Transverse colon (tissue), 3 donors: ENCODE measurements at regions not wholly inside any gene's neighbourhood (a gene's known extent, or its start where the extent isn't known, plus 50 kb on each side); places are given as distances from the start of the nearest gene placed in this dataset.

Experiments
- EP300 ChIP-seq: sonication (generic); formaldehyde crosslinking; IDR thresholded peaks from one replicate; pipeline ENCODE4 v1.6.1; 2017; ENCODE audit warnings: antibody characterized with exemption, low read depth
- POLR2A ChIP-seq: fragments of 450-650 bp; IDR thresholded peaks from one replicate; pipeline ENCODE4 v1.6.1; 2016; ENCODE audit warnings: antibody characterized with exemption, mild to moderate bottlenecking, moderate library complexity
- TF ChIP-seq, protein P1 (sequence below), 5 experiments: fragments of 200-600 bp in 3 of 5; fragments of 450-650 bp in 2 of 5; sonication (generic) in 3 of 5; IDR thresholded peaks; 1 replicate in 2 of 5; 2 replicates in 3 of 5; pipeline ENCODE4 v1.5.1; 2016 to 2017; ENCODE audit warnings: antibody characterized with exemption in 5 of 5, inconsistent platforms in 3 of 5, mild to moderate bottlenecking in 2 of 5, moderate library complexity in 1 of 5

DNA sequence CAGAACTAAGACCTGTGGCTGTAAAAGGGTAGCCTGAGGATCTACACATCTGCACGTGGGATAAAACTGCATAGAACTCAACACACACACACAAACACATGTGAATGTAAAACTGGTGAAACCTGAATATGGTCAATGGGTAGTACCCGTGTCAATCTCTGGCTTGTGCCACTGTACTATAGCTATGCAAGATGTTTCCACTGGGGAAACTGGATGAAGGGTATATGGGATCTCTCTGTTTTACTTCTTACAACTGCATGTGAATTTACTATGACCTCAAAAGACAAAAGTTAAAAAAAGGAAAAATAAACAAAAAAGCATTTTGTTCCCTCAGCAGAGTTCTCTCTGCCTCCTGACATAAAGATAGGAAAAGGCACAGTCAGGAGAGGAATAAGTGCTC lies 143.3 kb upstream of the LHX1 start:
- TF ChIP-seq EP300 (no peak), POLR2A (no peak)
- TF ChIP-seq, protein P1, sequence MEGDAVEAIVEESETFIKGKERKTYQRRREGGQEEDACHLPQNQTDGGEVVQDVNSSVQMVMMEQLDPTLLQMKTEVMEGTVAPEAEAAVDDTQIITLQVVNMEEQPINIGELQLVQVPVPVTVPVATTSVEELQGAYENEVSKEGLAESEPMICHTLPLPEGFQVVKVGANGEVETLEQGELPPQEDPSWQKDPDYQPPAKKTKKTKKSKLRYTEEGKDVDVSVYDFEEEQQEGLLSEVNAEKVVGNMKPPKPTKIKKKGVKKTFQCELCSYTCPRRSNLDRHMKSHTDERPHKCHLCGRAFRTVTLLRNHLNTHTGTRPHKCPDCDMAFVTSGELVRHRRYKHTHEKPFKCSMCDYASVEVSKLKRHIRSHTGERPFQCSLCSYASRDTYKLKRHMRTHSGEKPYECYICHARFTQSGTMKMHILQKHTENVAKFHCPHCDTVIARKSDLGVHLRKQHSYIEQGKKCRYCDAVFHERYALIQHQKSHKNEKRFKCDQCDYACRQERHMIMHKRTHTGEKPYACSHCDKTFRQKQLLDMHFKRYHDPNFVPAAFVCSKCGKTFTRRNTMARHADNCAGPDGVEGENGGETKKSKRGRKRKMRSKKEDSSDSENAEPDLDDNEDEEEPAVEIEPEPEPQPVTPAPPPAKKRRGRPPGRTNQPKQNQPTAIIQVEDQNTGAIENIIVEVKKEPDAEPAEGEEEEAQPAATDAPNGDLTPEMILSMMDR (IDR thresholded peaks at IDR 0.05) = no peak
